Activated CD4-positive, alpha-beta T cell treated with anti-CD3 and anti-CD28 coated beads for 48 hours (primary cell): ENCODE measurements at regions not wholly inside any gene's neighbourhood (a gene's known extent, or its start where the extent isn't known, plus 50 kb on each side); places are given as distances from the start of the nearest gene placed in this dataset.
"Not testable (repeated sequence)": the region's sequence is repeated elsewhere in the genome, so short reads cannot be mapped to it uniquely, and the experiment has no call there.

Experiments
- DNase-seq: peaks from one replicate; pipeline ENCODE4 v3.0.0-alpha.2; 2020

- no peak for DNase-seq
Measured at GRCh38 chr13:111004444-111004843, 89.6 kb upstream of the ANKRD10 start.

- DNase-seq = no peak
Measured at GRCh38 chr13:111001636-111002035, 86.8 kb upstream of the ANKRD10 start.

GRCh38 chr13:110993788-110994187 lies 78.9 kb upstream of the ANKRD10 start:
- DNase-seq = no peak

GRCh38 chr13:110991991-110992508 lies 77.2 kb upstream of the ANKRD10 start:
- DNase-seq = no peak

- no peak for DNase-seq
Measured at GRCh38 chr13:110989331-110989730, 74.5 kb upstream of the ANKRD10 start.

GRCh38 chr13:110985541-110985940 lies 70.7 kb upstream of the ANKRD10 start:
- DNase-seq = no peak

- DNase-seq = no peak
Measured at GRCh38 chr13:110984798-110985197, 69.9 kb upstream of the ANKRD10 start.

- DNase-seq = no peak
Measured at GRCh38 chr13:110984381-110984780, 69.5 kb upstream of the ANKRD10 start.

GRCh38 chr13:110983241-110983640 lies 68.4 kb upstream of the ANKRD10 start:
- DNase-seq = no peak

- no peak for DNase-seq
Measured at GRCh38 chr13:110981379-110981778, 66.5 kb upstream of the ANKRD10 start.

GRCh38 chr13:110980921-110981320 lies 66.1 kb upstream of the ANKRD10 start:
- no peak for DNase-seq

- DNase-seq = not testable (repeated sequence)
Measured at GRCh38 chr13:110979149-110979548, 64.3 kb upstream of the ANKRD10 start.

- DNase-seq = no peak
Measured at GRCh38 chr13:110978390-110978789, 63.5 kb upstream of the ANKRD10 start.

GRCh38 chr13:110976785-110977184 lies 61.9 kb upstream of the ANKRD10 start:
- DNase-seq = no peak

- no peak for DNase-seq
Measured at GRCh38 chr13:110973007-110973700, 58.3 kb upstream of the ANKRD10 start.

- no peak for DNase-seq
Measured at GRCh38 chr13:110971486-110971885, 56.6 kb upstream of the ANKRD10 start.

GRCh38 chr13:110967156-110967855 lies 52.4 kb upstream of the ANKRD10 start:
- DNase-seq = not testable (repeated sequence)

GRCh38 chr13:110965755-110966134 lies 50.9 kb upstream of the ANKRD10 start:
- DNase-seq = no peak

- peak; percentile 39 for DNase-seq
Measured at GRCh38 chr13:110965038-110965754, 50.3 kb upstream of the ANKRD10 start.
